Renal pelvis (tissue), 1 donor: ENCODE measurements at regions not wholly inside any gene's neighbourhood (a gene's known extent, or its start where the extent isn't known, plus 50 kb on each side); places are given as distances from the start of the nearest gene placed in this dataset.
"Not testable (repeated sequence)": the region's sequence is repeated elsewhere in the genome, so short reads cannot be mapped to it uniquely, and the experiment has no call there.

Experiments
- DNase-seq: peaks from one replicate; pipeline ENCODE4 v3.0.0-alpha.2; 2013

GRCh38 chr7:138370956-138371355, 89.1 kb upstream of the TRIM24 start:
- no peak for DNase-seq

GRCh38 chr7:138374119-138374693, 85.9 kb upstream of the TRIM24 start:
- no peak for DNase-seq

- no peak for DNase-seq
These were observed 82.8 kb upstream of the TRIM24 start for GRCh38 chr7:138377306-138377705.

GRCh38 chr7:138378741-138379559, 81.1 kb upstream of the TRIM24 start:
- no peak for DNase-seq

- peak; percentile 42 for DNase-seq
These were observed 77.0 kb upstream of the TRIM24 start for GRCh38 chr7:138382862-138383565.

- no peak for DNase-seq
These were observed 73.2 kb upstream of the TRIM24 start for GRCh38 chr7:138386821-138387220.

GRCh38 chr7:138387755-138388475, 72.1 kb upstream of the TRIM24 start:
- no peak for DNase-seq

- DNase-seq, result no peak
These were observed 71.2 kb upstream of the TRIM24 start for GRCh38 chr7:138388673-138389491.

- no peak for DNase-seq
These were observed 64.3 kb upstream of the TRIM24 start for GRCh38 chr7:138395763-138396162.

GRCh38 chr7:138396251-138397070, 63.6 kb upstream of the TRIM24 start:
- DNase-seq, result peak; percentile 87

GRCh38 chr7:138397071-138397433, 63.0 kb upstream of the TRIM24 start:
- not testable (repeated sequence) for DNase-seq

GRCh38 chr7:138398857-138399256, 61.2 kb upstream of the TRIM24 start:
- DNase-seq, result no peak

- no peak for DNase-seq
These were observed 59.6 kb upstream of the TRIM24 start for GRCh38 chr7:138400400-138400886.

GRCh38 chr7:138402749-138403148, 57.3 kb upstream of the TRIM24 start:
- no peak for DNase-seq

- DNase-seq, result no peak
These were observed 54.6 kb upstream of the TRIM24 start for GRCh38 chr7:138405496-138405895.

GRCh38 chr7:138407792-138408191, 52.3 kb upstream of the TRIM24 start:
- DNase-seq, result no peak
